Mesenchymal stem cell (in vitro differentiated cells and primary cell): ENCODE measurements at regions not wholly inside any gene's neighbourhood (a gene's known extent, or its start where the extent isn't known, plus 50 kb on each side); places are given as distances from the start of the nearest gene placed in this dataset.
A peak's percentile ranks its signal among the peaks of the same experiment; 100 is the strongest.

Experiments
- DNase-seq: peaks from one replicate; pipeline ENCODE4 v3.0.0-alpha.2; 2013
- H2AFZ ChIP-seq: one replicate; pipeline ENCODE4 v1.6.1; 2013; ENCODE audit warnings: low read depth, mild to moderate bottlenecking, control low read depth, inconsistent platforms, low read length, moderate library complexity
- H2AK5ac ChIP-seq: 2 replicates; pipeline ENCODE4 v1.6.1; 2013; ENCODE audit warnings: low read length, moderate library complexity, mild to moderate bottlenecking, inconsistent platforms; ENCODE audit not compliant: severe bottlenecking
- H2BK120ac ChIP-seq: one replicate; pipeline ENCODE4 v1.6.1; 2013; ENCODE audit warnings: low read depth, mild to moderate bottlenecking, inconsistent platforms, low read length, moderate library complexity
- H2BK12ac ChIP-seq, 2 experiments: one replicate each; pipeline ENCODE4 v1.6.1; 2013; ENCODE audit warnings: inconsistent platforms in 2 of 2, low read length in 2 of 2, mild to moderate bottlenecking in 2 of 2, moderate library complexity in 2 of 2, control low read depth in 1 of 2
- H2BK15ac ChIP-seq: one replicate; pipeline ENCODE4 v1.6.1; 2013; ENCODE audit warnings: mild to moderate bottlenecking, low read depth, inconsistent platforms; ENCODE audit not compliant: poor library complexity, severe bottlenecking
- H2BK5ac ChIP-seq: 2 replicates; pipeline ENCODE4 v1.6.1; 2013; ENCODE audit warnings: low read depth, mild to moderate bottlenecking, low read length, control low read depth, inconsistent platforms; ENCODE audit not compliant: poor library complexity, severe bottlenecking
- H3K14ac ChIP-seq, 2 experiments: one replicate each; pipeline ENCODE4 v1.6.1; 2013; ENCODE audit warnings: inconsistent platforms in 2 of 2, low read length in 2 of 2, control low read depth in 1 of 2, mild to moderate bottlenecking in 1 of 2, moderate library complexity in 1 of 2
- H3K18ac ChIP-seq, 2 experiments: one replicate each; pipeline ENCODE4 v1.6.1; 2013; ENCODE audit warnings: inconsistent platforms in 2 of 2, low read length in 2 of 2, control low read depth in 1 of 2, low read depth in 1 of 2, mild to moderate bottlenecking in 1 of 2
- H3K23ac ChIP-seq, 2 experiments: one replicate each; pipeline ENCODE4 v1.6.1; 2013; ENCODE audit warnings: inconsistent platforms in 2 of 2, low read length in 2 of 2, mild to moderate bottlenecking in 2 of 2, moderate library complexity in 2 of 2, control low read depth in 1 of 2
- H3K27ac ChIP-seq: 2 replicates; pipeline ENCODE4 v1.5.1; 2013; ENCODE audit warnings: mild to moderate bottlenecking, moderate library complexity, low read length, control low read depth, inconsistent platforms; ENCODE audit not compliant: poor library complexity, severe bottlenecking
- H3K27me3 ChIP-seq, 2 experiments: 2 replicates each; pipeline versions ENCODE4 v1.6.1 to v1.7.0; 2013; ENCODE audit warnings: low read length in 2 of 2, mild to moderate bottlenecking in 2 of 2, moderate library complexity in 2 of 2, control low read depth in 1 of 2, inconsistent platforms in 1 of 2; ENCODE audit not compliant: control insufficient read depth in 1 of 2, insufficient read depth in 1 of 2
- H3K36me3 ChIP-seq, 2 experiments: 2 replicates each; pipeline versions ENCODE4 v1.6.1 to v1.7.0; 2013; ENCODE audit warnings: low read length in 2 of 2, control low read depth in 1 of 2, inconsistent platforms in 1 of 2, low read depth in 1 of 2, mild to moderate bottlenecking in 1 of 2; ENCODE audit not compliant: insufficient read depth in 2 of 2, control insufficient read depth in 1 of 2
- H3K4ac ChIP-seq, 2 experiments: one replicate each; pipeline ENCODE4 v1.6.1; 2013; ENCODE audit warnings: inconsistent platforms in 2 of 2, low read length in 2 of 2, mild to moderate bottlenecking in 2 of 2, moderate library complexity in 2 of 2, control low read depth in 1 of 2, low read depth in 1 of 2
- H3K4me1 ChIP-seq: 2 replicates; pipeline ENCODE4 v1.6.1; 2013; ENCODE audit warnings: low read depth, low read length, control low read depth; ENCODE audit not compliant: control insufficient read depth, insufficient read depth
- H3K4me2 ChIP-seq: 2 replicates; pipeline ENCODE4 v1.6.1; 2013; ENCODE audit warnings: low read length, mild to moderate bottlenecking, inconsistent platforms; ENCODE audit not compliant: poor library complexity, severe bottlenecking
- H3K4me3 ChIP-seq, 2 experiments: 2 replicates each; pipeline versions ENCODE4 v1.5.1 to v1.7.0; 2013; ENCODE audit warnings: low read length in 2 of 2, mild to moderate bottlenecking in 2 of 2, control low read depth in 1 of 2, low read depth in 1 of 2; ENCODE audit not compliant: insufficient read depth in 1 of 2
- H3K79me1 ChIP-seq: replicated peaks from 2 replicates; pipeline ENCODE4 v1.6.1; 2013; ENCODE audit warnings: mild to moderate bottlenecking, control low read depth, low read length, inconsistent platforms; ENCODE audit not compliant: poor library complexity, severe bottlenecking
- H3K9ac ChIP-seq: 2 replicates; pipeline ENCODE4 v1.7.0; 2013; ENCODE audit warnings: mild to moderate bottlenecking, low read length, moderate library complexity
- H3K9me3 ChIP-seq: 2 replicates; pipeline ENCODE4 v1.7.0; 2013; ENCODE audit warnings: mild to moderate bottlenecking, low read length; ENCODE audit not compliant: control insufficient read depth
- H4K8ac ChIP-seq: one replicate; pipeline ENCODE4 v1.6.1; 2013; ENCODE audit warnings: inconsistent platforms, mild to moderate bottlenecking, low read length, moderate library complexity
- H4K91ac ChIP-seq: one replicate; pipeline ENCODE4 v1.6.1; 2013; ENCODE audit warnings: mild to moderate bottlenecking, low read length, inconsistent platforms
- WGBS: methylation state at CpG from one replicate; pipeline ENCODE4 v1.1.7; 2013; ENCODE audit warnings: mixed read lengths; 5-methylcytosine and 5-hydroxymethylcytosine counted together

DNA sequence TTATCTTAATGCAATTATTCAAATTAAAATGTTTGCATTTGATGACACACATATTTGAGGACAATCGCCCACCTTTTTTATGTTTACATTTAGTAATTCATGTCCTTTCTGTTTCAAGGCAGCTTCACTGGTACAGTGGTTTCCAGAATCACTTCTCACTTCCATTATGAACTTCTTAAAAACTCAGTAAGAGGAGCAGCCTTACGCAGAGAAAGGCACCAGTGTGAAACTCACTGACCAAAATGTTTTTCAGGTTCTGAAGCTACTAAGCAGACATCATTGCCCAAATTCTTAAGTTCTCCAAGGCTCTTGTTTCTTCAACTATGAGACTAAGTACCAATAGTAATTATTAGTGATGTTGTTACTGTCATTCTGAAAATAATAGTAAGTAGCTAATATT is 353.1 kb upstream of the CXADR start:
- no peak overlapping the region for H3K9ac ChIP-seq
- no peak overlapping the region for H2BK5ac ChIP-seq
- no peak overlapping the region for H2BK120ac ChIP-seq
- no peak overlapping the region for H2AK5ac ChIP-seq
- no peak overlapping the region for H2BK15ac ChIP-seq
- no peaks in the 10 kb centered on the region for H3K36me3 ChIP-seq
- DNase-seq = no peak
- no peaks in the 10 kb centered on the region for H3K79me1 ChIP-seq
- no peak overlapping the region for H3K23ac ChIP-seq
- H3K4me3 ChIP-seq = no peak overlapping the region
- WGBS = 67% methylated on average over 2 of the region's 2 CpGs
- no peak overlapping the region for H2AFZ ChIP-seq
- no peaks in the 10 kb centered on the region for H3K27me3 ChIP-seq
- no peak overlapping the region for H3K18ac ChIP-seq
- H3K4me2 ChIP-seq = no peak overlapping the region
- H3K9me3 ChIP-seq = no peaks in the 10 kb centered on the region
- H3K27ac ChIP-seq = no peak overlapping the region
- H4K91ac ChIP-seq = no peak overlapping the region
- no peaks in the 10 kb centered on the region for H3K4me1 ChIP-seq
- no peak overlapping the region for H4K8ac ChIP-seq
- no peak overlapping the region for H3K4ac ChIP-seq
- H2BK12ac ChIP-seq = no peak overlapping the region
- no peak overlapping the region for H3K14ac ChIP-seq

DNA sequence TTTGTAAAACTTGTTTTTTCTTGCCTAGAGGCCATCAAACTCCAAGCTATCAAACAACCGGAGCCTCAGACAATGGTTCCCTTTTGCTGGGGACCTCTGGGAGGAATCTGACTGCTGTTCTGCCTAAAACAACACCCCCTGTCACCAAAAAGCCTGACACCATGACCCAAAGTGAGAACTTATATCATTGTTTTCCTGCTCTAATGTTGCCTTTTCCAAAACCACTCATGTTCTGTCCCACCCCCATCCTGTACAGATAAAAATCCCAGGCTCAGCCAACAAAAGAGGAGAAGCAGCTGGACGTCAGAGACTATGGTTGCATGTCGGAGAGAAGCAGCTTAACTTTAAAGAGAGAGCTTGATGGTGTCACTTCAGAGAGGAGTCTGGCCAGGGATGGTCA is 327.2 kb upstream of the CXADR start:
- Histone ChIP-seq H4K8ac (no peak overlapping the region), H2BK12ac (no peak overlapping the region), H3K9ac (no peak overlapping the region), H3K27me3 (no peaks in the 10 kb centered on the region), H3K18ac (no peak overlapping the region), H3K14ac (no peak overlapping the region), H4K91ac (no peak overlapping the region), H3K27ac (no peak overlapping the region), H2BK120ac (no peak overlapping the region), H2BK15ac (no peak overlapping the region), H3K9me3 (no peaks in the 10 kb centered on the region), H2AFZ (no peak overlapping the region), H3K79me1 (no peaks in the 10 kb centered on the region), H3K23ac (no peak overlapping the region), H2AK5ac (no peak overlapping the region), H3K4ac (no peak overlapping the region), H3K4me2 (no peak overlapping the region), H3K4me3 (no peak overlapping the region), H2BK5ac (no peak overlapping the region), H3K36me3 (no peaks in the 10 kb centered on the region), H3K4me1 (no peaks in the 10 kb centered on the region)
- WGBS = 79% methylated on average over 3 of the region's 3 CpGs
- DNase-seq = no peak

DNA sequence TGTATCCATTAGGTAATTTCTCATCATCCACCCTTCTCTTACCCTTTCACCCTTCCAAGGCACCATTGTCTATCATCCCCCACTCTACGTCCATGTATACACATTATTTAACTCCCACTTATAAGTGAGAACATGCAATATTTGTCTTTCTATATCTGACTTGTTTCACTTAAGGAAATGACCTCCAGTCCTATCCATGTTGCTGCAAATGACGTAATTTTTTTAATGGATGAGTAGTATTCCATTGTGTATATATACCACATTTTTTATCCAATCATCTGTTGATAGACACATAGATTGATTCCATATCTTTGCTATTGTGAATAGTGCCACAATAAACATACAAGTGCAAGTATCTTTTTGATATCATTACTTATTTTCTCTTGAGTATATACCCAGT is 322.9 kb upstream of the CXADR start:
- Histone ChIP-seq H2BK5ac (no peak overlapping the region), H2BK15ac (no peak overlapping the region), H3K9me3 (no peaks in the 10 kb centered on the region), H3K4me2 (no peak overlapping the region), H3K36me3 (no peaks in the 10 kb centered on the region), H3K27me3 (no peaks in the 10 kb centered on the region), H3K9ac (no peak overlapping the region), H3K4me1 (no peaks in the 10 kb centered on the region), H2BK12ac (no peak overlapping the region), H3K14ac (no peak overlapping the region), H2BK120ac (no peak overlapping the region), H3K4ac (no peak overlapping the region), H4K91ac (no peak overlapping the region), H2AK5ac (no peak overlapping the region), H3K79me1 (no peaks in the 10 kb centered on the region), H2AFZ (no peak overlapping the region), H3K18ac (no peak overlapping the region), H4K8ac (no peak overlapping the region), H3K4me3 (no peak overlapping the region), H3K23ac (no peak overlapping the region), H3K27ac (no peak overlapping the region)
- DNase-seq = no peak
- WGBS = 73% methylated on average over 1 of the region's 2 CpGs

DNA sequence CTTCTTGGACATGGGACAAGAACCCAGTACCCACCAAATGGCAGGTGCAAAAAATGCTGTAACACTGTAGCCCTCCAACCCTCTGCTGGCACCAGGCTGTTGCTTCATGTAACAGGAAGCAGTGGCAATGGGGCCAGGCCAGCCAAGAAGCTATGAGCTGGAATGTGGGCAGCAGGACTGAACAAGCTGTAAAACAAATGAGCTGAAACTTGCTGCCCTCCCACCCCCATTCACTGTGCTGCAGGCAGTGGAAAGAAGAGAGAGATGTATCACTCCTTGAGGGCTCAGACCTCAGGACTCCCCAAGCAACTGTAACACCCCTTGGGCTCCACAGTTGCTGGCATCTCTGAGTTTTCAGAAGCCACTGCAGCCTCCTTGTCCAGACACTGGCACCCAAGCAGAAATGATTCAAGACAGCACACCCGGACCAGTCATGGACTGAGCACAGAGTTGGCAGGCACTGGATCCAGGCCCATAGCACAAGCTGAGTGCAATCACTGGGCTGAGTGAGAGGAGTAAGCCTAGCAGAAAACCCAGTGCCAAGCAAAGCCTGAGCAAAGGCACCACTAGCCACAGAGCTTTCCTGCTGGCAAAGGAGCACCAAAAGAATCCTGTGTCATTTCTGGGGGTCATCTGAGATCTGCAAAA is 321.4 kb upstream of the CXADR start:
- Histone ChIP-seq H2BK120ac (no peak overlapping the region), H3K9me3 (no peaks in the 10 kb centered on the region)
- DNase-seq = no peak

More for the DNA sequence above, 321.4 kb upstream of the CXADR start:
- Histone ChIP-seq H2AFZ (no peak overlapping the region), H2BK15ac (no peak overlapping the region), H3K4ac (no peak overlapping the region), H3K23ac (no peak overlapping the region), H3K18ac (no peak overlapping the region), H2AK5ac (no peak overlapping the region), H3K79me1 (no peaks in the 10 kb centered on the region), H3K14ac (no peak overlapping the region), H3K4me2 (no peak overlapping the region), H3K27me3 (no peaks in the 10 kb centered on the region), H4K91ac (no peak overlapping the region), H2BK12ac (no peak overlapping the region), H3K4me3 (peak overlapping the region in 1 of 2 experiments; percentile 51), H3K27ac (no peak overlapping the region), H3K36me3 (no peaks in the 10 kb centered on the region), H3K9ac (no peak overlapping the region), H2BK5ac (no peak overlapping the region), H3K4me1 (no peaks in the 10 kb centered on the region), H4K8ac (no peak overlapping the region)
- WGBS = 90% methylated on average over 1 of the region's 1 CpG
